Pancreas (tissue), 10 donors: ENCODE measurements at regions not wholly inside any gene's neighbourhood (a gene's known extent, or its start where the extent isn't known, plus 50 kb on each side); places are given as distances from the start of the nearest gene placed in this dataset.

Experiments
- ATAC-seq, 4 donors: fragments of 200-7000 bp; cut with Tn5 transposase; one replicate each; pipeline versions ENCODE4 v1.8.0 to v1.9.1; 2020; ENCODE audit warnings: mild to moderate bottlenecking in 4 of 4, moderate library complexity in 4 of 4
- DNase-seq, 6 donors: peaks; one replicate each; pipeline ENCODE4 v3.0.0-alpha.2; 2020
- FAIRE-seq: peaks from 2 replicates; lab custom pipeline; 2012; peaks lifted over from hg19 to GRCh38; lab: Jason Lieb, UNC
- H3K27ac ChIP-seq, 4 donors: fragments of 200-600 bp; sonication (generic); 1 replicate in 3 of 4; 2 replicates in 1 of 4; pipeline versions ENCODE4 v1.5.0 to v1.8.0; 2020
- H3K27me3 ChIP-seq, 4 donors: fragments of 200-600 bp; one replicate each; pipeline ENCODE4 v1.8.0; 2021
- H3K36me3 ChIP-seq, 3 donors: fragments of 200-600 bp; sonication (generic) in 1 of 3; one replicate each; pipeline versions ENCODE4 v1.5.0 to v1.8.0; 2020 to 2021
- H3K4me1 ChIP-seq, 3 donors: fragments of 200-600 bp; one replicate each; pipeline ENCODE4 v1.8.0; 2021
- H3K4me3 ChIP-seq, 4 donors: fragments of 200-600 bp; sonication (generic) in 2 of 4; one replicate each; pipeline versions ENCODE4 v1.5.0 to v1.8.0; 2020 to 2021
- H3K9me3 ChIP-seq, 4 donors: fragments of 200-600 bp; one replicate each; pipeline ENCODE4 v1.8.0; 2021
- WGBS, 2 donors: extraction: QIAGEN DNeasy Blood & Tissue Kit; methylation state at CpG; one replicate each; pipeline ENCODE4 v1.1.7; 2013; 5-methylcytosine and 5-hydroxymethylcytosine counted together
- intact Hi-C, 3 donors: fragments of 100-400 bp; cut with DNase I; formaldehyde crosslinking; loops; one replicate each; pipeline versions ENCODE4 v1.11.1 to v1.14.2; 2022
- TF ChIP-seq, protein P1 (sequence below), 4 donors: fragments of 200-600 bp; sonication (generic) in 3 of 4; IDR thresholded peaks; one replicate each; pipeline versions ENCODE4 v1.5.0 to v1.8.0; 2021; ENCODE audit warnings: antibody characterized with exemption in 4 of 4
- donor health status: healthy with polysubstance abuse.
- donor health status: DM: no; HTN: no; CAD: no; lungs with moderate emphysema.
- donor health status: DM: no; HTN: no; CAD: no.
- donor health status: control.
- donor health status: control.
- donor health status: Bipolar disorder and iron deficiency.
- donor health status: DM: yes; HTN: yes; CAD: no.
- donor health status: DM: no; HTN: no; CAD: no.
- donor health status: DM: no; HTN: no; CAD: no.
- donor health status: DM: yes; HTN: yes; CAD: no.

DNA sequence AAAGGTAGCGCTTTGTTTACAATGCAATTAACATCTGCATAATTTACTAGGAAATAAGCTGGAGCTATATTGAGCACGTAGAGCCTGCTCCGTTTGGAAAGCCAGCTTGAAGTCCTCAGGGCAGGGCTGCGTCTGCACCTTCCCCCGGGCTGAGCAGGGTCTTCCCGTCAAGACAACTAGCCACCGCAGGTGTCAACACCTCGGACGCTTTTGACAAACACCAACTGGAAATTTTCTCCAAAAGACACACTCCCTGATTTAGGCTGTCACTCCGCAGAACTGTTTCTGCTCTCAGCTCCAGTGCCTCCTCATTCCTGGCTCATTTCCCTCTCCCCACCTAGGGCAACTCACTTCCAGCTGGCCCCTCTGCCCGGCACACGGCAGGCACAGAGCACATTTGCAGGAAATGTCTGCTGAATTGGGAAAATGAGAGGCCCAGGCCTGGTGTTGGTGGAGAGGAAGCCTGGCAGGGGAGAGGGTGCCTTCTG is 170.3 kb downstream of the MAF start:
- no peak overlapping the region for H3K27ac ChIP-seq
- no peaks in the 10 kb centered on the region for H3K36me3 ChIP-seq
- H3K4me1 ChIP-seq = no peaks in the 10 kb centered on the region
- DNase-seq (no peak), ATAC-seq (no peak), FAIRE-seq (no peak)
- 54 to 55% methylated on average over 12 of the region's 12 CpGs for WGBS, 2 donors
- intact Hi-C loops = no loop called here
- TF ChIP-seq, protein P1, sequence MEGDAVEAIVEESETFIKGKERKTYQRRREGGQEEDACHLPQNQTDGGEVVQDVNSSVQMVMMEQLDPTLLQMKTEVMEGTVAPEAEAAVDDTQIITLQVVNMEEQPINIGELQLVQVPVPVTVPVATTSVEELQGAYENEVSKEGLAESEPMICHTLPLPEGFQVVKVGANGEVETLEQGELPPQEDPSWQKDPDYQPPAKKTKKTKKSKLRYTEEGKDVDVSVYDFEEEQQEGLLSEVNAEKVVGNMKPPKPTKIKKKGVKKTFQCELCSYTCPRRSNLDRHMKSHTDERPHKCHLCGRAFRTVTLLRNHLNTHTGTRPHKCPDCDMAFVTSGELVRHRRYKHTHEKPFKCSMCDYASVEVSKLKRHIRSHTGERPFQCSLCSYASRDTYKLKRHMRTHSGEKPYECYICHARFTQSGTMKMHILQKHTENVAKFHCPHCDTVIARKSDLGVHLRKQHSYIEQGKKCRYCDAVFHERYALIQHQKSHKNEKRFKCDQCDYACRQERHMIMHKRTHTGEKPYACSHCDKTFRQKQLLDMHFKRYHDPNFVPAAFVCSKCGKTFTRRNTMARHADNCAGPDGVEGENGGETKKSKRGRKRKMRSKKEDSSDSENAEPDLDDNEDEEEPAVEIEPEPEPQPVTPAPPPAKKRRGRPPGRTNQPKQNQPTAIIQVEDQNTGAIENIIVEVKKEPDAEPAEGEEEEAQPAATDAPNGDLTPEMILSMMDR (IDR thresholded peaks at IDR 0.05) = no peak
- no peaks in the 10 kb centered on the region for H3K9me3 ChIP-seq
- no peak overlapping the region for H3K4me3 ChIP-seq
- no peaks in the 10 kb centered on the region for H3K27me3 ChIP-seq

DNA sequence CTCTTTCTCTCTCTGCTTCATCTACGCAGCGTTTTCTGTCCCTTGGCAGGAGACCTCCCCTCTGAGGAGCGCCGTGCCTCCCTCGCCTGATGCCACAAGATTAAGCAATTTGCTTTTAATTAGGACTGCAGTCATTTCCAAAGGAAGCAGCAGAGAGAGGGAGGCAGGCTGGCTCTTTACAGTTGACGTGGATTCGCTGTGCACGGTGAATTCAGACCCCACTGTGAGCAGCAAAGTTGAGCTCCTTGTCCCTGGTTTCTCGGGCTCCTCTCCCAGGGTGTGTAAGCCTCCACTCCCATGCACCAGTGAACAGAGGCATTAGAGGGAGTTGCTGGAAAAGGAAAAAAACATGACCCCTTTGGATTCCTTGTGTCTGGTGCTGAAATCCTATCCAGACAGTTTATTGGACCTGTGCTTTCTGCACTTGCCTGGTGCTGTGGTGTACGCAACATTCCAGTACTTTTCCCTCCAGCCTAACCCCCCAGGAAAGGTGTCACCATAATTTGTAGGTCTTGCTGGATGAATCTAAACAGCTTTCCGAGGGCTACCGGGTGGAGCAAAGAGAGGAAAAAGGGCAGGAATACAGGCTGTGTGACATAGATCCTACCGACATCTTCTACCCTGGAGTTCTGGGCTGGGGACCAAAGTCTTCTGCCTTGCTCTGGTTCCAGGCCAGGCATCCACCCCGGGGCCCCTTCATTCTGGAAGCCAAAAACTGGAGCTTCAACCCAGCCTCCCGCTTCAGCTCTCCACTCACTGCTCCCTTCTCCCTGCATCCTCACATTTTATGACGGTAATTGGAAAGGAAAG is 171.0 kb downstream of the MAF start:
- WGBS, 2 donors = 65 to 74% methylated on average over 16 of the region's 16 CpGs
- Histone ChIP-seq H3K4me3 (no peak overlapping the region), H3K4me1 (no peaks in the 10 kb centered on the region), H3K36me3 (no peaks in the 10 kb centered on the region), H3K27ac (no peak overlapping the region), H3K9me3 (no peaks in the 10 kb centered on the region), H3K27me3 (no peaks in the 10 kb centered on the region)
- FAIRE-seq (no peak), DNase-seq (no peak), ATAC-seq (no peak)
- TF ChIP-seq, protein P1 (IDR thresholded peaks at IDR 0.05) = no peak
- intact Hi-C loops = no loop called here

DNA sequence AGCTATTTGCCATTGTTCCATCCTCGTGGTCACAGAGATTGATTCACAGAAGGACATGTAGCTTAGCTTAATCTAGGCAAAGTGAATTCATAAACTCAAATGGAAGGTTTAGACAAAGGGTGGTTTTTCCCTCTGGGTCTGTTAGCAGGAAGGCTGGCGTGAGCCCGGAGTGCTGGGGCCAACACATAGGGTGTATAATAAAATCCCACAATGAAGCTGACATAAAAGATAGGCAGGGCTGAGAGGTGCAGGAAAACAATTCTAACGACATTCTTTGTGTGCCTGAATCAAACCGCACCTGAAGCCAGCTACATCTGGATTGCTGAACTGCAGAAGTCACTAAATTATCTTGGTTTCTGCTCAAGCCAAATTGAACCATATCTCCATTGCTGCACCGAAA is 173.9 kb downstream of the MAF start:
- no peak for ATAC-seq
- Histone ChIP-seq H3K4me3 (no peak overlapping the region), H3K9me3 (no peaks in the 10 kb centered on the region), H3K27me3 (no peaks in the 10 kb centered on the region), H3K36me3 (no peaks in the 10 kb centered on the region), H3K27ac (no peak overlapping the region), H3K4me1 (no peaks in the 10 kb centered on the region)
- FAIRE-seq = no peak
- intact Hi-C loops = no loop called here
- TF ChIP-seq, protein P1 (IDR thresholded peaks at IDR 0.05) = no peak
- no peak for DNase-seq
- 73 to 82% methylated on average over 6 of the region's 6 CpGs for WGBS, 2 donors

DNA sequence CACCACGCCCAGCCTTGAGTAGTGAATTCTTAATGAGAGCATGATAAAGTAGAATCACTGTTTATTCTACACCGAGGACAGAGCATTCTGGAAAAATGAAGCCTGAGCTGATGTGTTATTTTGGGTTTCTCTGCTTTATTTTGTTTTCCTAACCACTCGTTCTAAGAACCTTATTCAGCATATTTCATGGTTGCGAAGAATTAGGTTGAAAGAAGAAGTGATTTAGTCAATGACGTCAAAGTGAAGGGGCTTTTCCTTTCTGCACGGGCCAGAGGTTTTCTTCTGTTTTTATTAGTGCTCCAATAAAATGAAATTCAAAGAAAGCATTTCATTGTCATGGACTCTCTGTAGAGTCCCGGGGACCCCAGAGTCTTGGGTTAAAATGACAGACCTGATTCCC is 178.5 kb downstream of the MAF start:
- Histone ChIP-seq H3K36me3 (no peaks in the 10 kb centered on the region), H3K4me1 (no peaks in the 10 kb centered on the region), H3K4me3 (no peak overlapping the region), H3K9me3 (no peaks in the 10 kb centered on the region), H3K27me3 (no peaks in the 10 kb centered on the region), H3K27ac (no peak overlapping the region)
- WGBS, 2 donors = 80 to 82% methylated on average over 7 of the region's 7 CpGs
- DNase-seq (no peak), ATAC-seq (peak in 1 of 4 donors; percentile 18), FAIRE-seq (no peak)
- intact Hi-C loops = no loop called here
- TF ChIP-seq, protein P1 (IDR thresholded peaks at IDR 0.05) = no peak

DNA sequence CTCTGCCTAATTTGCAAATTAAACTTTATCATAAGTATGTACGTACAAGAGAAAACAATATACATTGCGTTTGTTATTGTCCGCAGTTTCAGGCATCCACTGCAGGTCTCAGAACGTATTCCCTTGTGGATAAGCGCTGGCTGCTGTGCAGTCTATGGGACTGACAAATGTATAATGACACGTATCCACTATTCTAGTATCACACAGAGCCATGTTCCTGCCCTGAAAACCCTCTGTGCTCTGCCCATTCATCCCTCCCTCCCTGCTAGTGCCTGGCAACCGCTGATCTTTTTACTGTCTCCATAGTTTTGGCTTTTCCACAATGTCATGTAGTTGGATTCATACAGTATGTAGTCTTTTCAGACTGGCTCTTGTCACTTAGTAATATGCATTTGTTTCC is 179.4 kb downstream of the MAF start:
- H3K4me1 ChIP-seq = no peaks in the 10 kb centered on the region
- WGBS, 2 donors = 89% methylated on average over 7 of the region's 7 CpGs
- H3K9me3 ChIP-seq = no peaks in the 10 kb centered on the region
- H3K36me3 ChIP-seq = no peaks in the 10 kb centered on the region
- H3K4me3 ChIP-seq = no peak overlapping the region
- TF ChIP-seq, protein P1 (IDR thresholded peaks at IDR 0.05) = no peak
- intact Hi-C loops = no loop called here
- no peak for FAIRE-seq
- no peaks in the 10 kb centered on the region for H3K27me3 ChIP-seq
- no peak for ATAC-seq
- no peak overlapping the region for H3K27ac ChIP-seq
- DNase-seq = no peak
